ENCODE measurements at regions not wholly inside any gene's neighbourhood (a gene's known extent, or its start where the extent isn't known, plus 50 kb on each side); places are given as distances from the start of the nearest gene placed in this dataset.

- no peaks in the 10 kb centered on the region for H3K79me1 ChIP-seq (ENCODE audit: low read length)
- H3K36me3 ChIP-seq (ENCODE audit: control insufficient read depth in 1 of 2, insufficient read depth in 2 of 2, low read length in 2 of 2), result no peaks in the 10 kb centered on the region
- no peaks in the 10 kb centered on the region for H3K4me1 ChIP-seq (ENCODE audit: control insufficient read depth in 1 of 2, insufficient read depth in 2 of 2, low read length in 2 of 2)
- H3K79me2 ChIP-seq (ENCODE audit: control insufficient read depth, insufficient read depth, low read length, poor library complexity), result no peaks in the 10 kb centered on the region
- H3K27me3 ChIP-seq (ENCODE audit: insufficient read depth, low read length), result no peaks in the 10 kb centered on the region
- no peak overlapping the region for H3K4ac ChIP-seq (ENCODE audit: low read depth, low read length)
- no peak overlapping the region for H4K12ac ChIP-seq (ENCODE audit: low read depth, low read length)
- WGBS (ENCODE audit: extremely low coverage, insufficient coverage, insufficient read length), result no CpG with 5 or more reads among the region's 2 CpGs
- H2AFZ ChIP-seq (ENCODE audit: insufficient read depth, low read length, poor library complexity), result no peak overlapping the region
- H4K91ac ChIP-seq (ENCODE audit: low read depth, low read length), result no peak overlapping the region
- H3K9ac ChIP-seq (ENCODE audit: low read length), result no peak overlapping the region
- no peak overlapping the region for H2BK5ac ChIP-seq (ENCODE audit: low read depth, low read length, poor library complexity)
- no peak overlapping the region for H3K14ac ChIP-seq (ENCODE audit: low read length)
- no peak overlapping the region for H3K27ac ChIP-seq (ENCODE audit: low read depth, low read length)
- H3K9me3 ChIP-seq (ENCODE audit: insufficient read depth, low read depth, low read length), result no peaks in the 10 kb centered on the region
- no peak overlapping the region for H3K4me2 ChIP-seq (ENCODE audit: low read length)
- H2BK120ac ChIP-seq (ENCODE audit: insufficient read depth, low read length, poor library complexity), result no peak overlapping the region
- no peak overlapping the region for H3K18ac ChIP-seq (ENCODE audit: low read length)
- H2BK12ac ChIP-seq (ENCODE audit: low read length), result no peak overlapping the region
- no peak overlapping the region for H3K4me3 ChIP-seq (ENCODE audit: low read depth, low read length)
- no peak overlapping the region for H3K23ac ChIP-seq (ENCODE audit: low read length)
- no peak overlapping the region for H2AK5ac ChIP-seq (ENCODE audit: low read length)
- no peak overlapping the region for H4K8ac ChIP-seq (ENCODE audit: low read depth, low read length)
- no peak for DNase-seq
These were observed 56.4 kb upstream of the FAM20A start for GRCh38 chr17:68657576-68657975.

GRCh38 chr17:68657166-68657565 is 56.0 kb upstream of the FAM20A start:
- Histone ChIP-seq H3K9ac (ENCODE audit: low read length) (no peak overlapping the region), H3K4me1 (ENCODE audit: control insufficient read depth in 1 of 2, insufficient read depth in 2 of 2, low read length in 2 of 2) (no peaks in the 10 kb centered on the region), H3K4me3 (ENCODE audit: low read depth, low read length) (no peak overlapping the region), H3K14ac (ENCODE audit: low read length) (no peak overlapping the region), H3K4me2 (ENCODE audit: low read length) (no peak overlapping the region), H3K9me3 (ENCODE audit: insufficient read depth, low read depth, low read length) (no peaks in the 10 kb centered on the region), H3K79me2 (ENCODE audit: control insufficient read depth, insufficient read depth, low read length, poor library complexity) (no peaks in the 10 kb centered on the region), H4K12ac (ENCODE audit: low read depth, low read length) (no peak overlapping the region), H3K27me3 (ENCODE audit: insufficient read depth, low read length) (no peaks in the 10 kb centered on the region), H3K79me1 (ENCODE audit: low read length) (no peaks in the 10 kb centered on the region), H3K18ac (ENCODE audit: low read length) (no peak overlapping the region), H3K36me3 (ENCODE audit: control insufficient read depth in 1 of 2, insufficient read depth in 2 of 2, low read length in 2 of 2) (no peaks in the 10 kb centered on the region), H2AK5ac (ENCODE audit: low read length) (no peak overlapping the region), H3K27ac (ENCODE audit: low read depth, low read length) (no peak overlapping the region), H2AFZ (ENCODE audit: insufficient read depth, low read length, poor library complexity) (no peak overlapping the region), H2BK12ac (ENCODE audit: low read length) (no peak overlapping the region), H2BK5ac (ENCODE audit: low read depth, low read length, poor library complexity) (no peak overlapping the region), H2BK120ac (ENCODE audit: insufficient read depth, low read length, poor library complexity) (no peak overlapping the region), H4K91ac (ENCODE audit: low read depth, low read length) (no peak overlapping the region), H4K8ac (ENCODE audit: low read depth, low read length) (no peak overlapping the region), H3K4ac (ENCODE audit: low read depth, low read length) (no peak overlapping the region), H3K23ac (ENCODE audit: low read length) (no peak overlapping the region)
- no peak for DNase-seq
- WGBS (ENCODE audit: extremely low coverage, insufficient coverage, insufficient read length), result no CpG with 5 or more reads among the region's 4 CpGs

- H3K9ac ChIP-seq (ENCODE audit: low read length), result no peak overlapping the region
- no peaks in the 10 kb centered on the region for H3K79me2 ChIP-seq (ENCODE audit: control insufficient read depth, insufficient read depth, low read length, poor library complexity)
- H2AK5ac ChIP-seq (ENCODE audit: low read length), result no peak overlapping the region
- no peak overlapping the region for H4K8ac ChIP-seq (ENCODE audit: low read depth, low read length)
- WGBS (ENCODE audit: extremely low coverage, insufficient coverage, insufficient read length), result no CpG with 5 or more reads among the region's 4 CpGs
- H3K4me1 ChIP-seq (ENCODE audit: control insufficient read depth in 1 of 2, insufficient read depth in 2 of 2, low read length in 2 of 2), result no peaks in the 10 kb centered on the region
- H3K4me2 ChIP-seq (ENCODE audit: low read length), result no peak overlapping the region
- H2BK120ac ChIP-seq (ENCODE audit: insufficient read depth, low read length, poor library complexity), result no peak overlapping the region
- no peak overlapping the region for H3K23ac ChIP-seq (ENCODE audit: low read length)
- no peak overlapping the region for H3K4ac ChIP-seq (ENCODE audit: low read depth, low read length)
- H3K9me3 ChIP-seq (ENCODE audit: insufficient read depth, low read depth, low read length), result no peaks in the 10 kb centered on the region
- H2BK5ac ChIP-seq (ENCODE audit: low read depth, low read length, poor library complexity), result no peak overlapping the region
- no peaks in the 10 kb centered on the region for H3K27me3 ChIP-seq (ENCODE audit: insufficient read depth, low read length)
- no peak overlapping the region for H2BK12ac ChIP-seq (ENCODE audit: low read length)
- no peak overlapping the region for H3K14ac ChIP-seq (ENCODE audit: low read length)
- H4K91ac ChIP-seq (ENCODE audit: low read depth, low read length), result no peak overlapping the region
- H3K27ac ChIP-seq (ENCODE audit: low read depth, low read length), result no peak overlapping the region
- no peak overlapping the region for H4K12ac ChIP-seq (ENCODE audit: low read depth, low read length)
- no peak overlapping the region for H3K18ac ChIP-seq (ENCODE audit: low read length)
- H3K36me3 ChIP-seq (ENCODE audit: control insufficient read depth in 1 of 2, insufficient read depth in 2 of 2, low read length in 2 of 2), result no peaks in the 10 kb centered on the region
- H2AFZ ChIP-seq (ENCODE audit: insufficient read depth, low read length, poor library complexity), result no peak overlapping the region
- H3K79me1 ChIP-seq (ENCODE audit: low read length), result no peaks in the 10 kb centered on the region
- DNase-seq, result no peak
- H3K4me3 ChIP-seq (ENCODE audit: low read depth, low read length), result no peak overlapping the region
These were observed 55.5 kb upstream of the FAM20A start for GRCh38 chr17:68656666-68657065.
